ENCODE measurements at regions not wholly inside any gene's neighbourhood (a gene's known extent, or its start where the extent isn't known, plus 50 kb on each side); places are given as distances from the start of the nearest gene placed in this dataset.

DNA sequence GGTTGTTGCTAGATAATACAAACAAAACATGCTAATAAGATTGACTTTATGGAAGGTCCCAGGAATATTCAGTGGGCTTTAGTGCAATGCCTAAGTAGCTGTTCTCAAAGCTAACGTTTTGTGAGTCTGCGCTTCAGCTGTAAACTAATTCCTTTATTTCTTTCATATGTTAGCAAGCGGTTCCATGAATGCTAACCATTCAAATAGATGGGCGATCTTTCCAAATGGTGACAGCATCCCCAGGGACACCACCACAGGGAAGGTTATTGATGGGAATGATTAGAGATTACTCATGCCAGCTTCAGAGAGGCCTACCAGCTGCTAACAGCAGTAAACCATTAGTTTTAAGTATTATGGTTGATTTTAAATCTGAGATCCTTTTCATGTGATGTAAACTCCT is 405.7 kb upstream of the MCTP2 start (continued):
- TF ChIP-seq, protein P1, sequence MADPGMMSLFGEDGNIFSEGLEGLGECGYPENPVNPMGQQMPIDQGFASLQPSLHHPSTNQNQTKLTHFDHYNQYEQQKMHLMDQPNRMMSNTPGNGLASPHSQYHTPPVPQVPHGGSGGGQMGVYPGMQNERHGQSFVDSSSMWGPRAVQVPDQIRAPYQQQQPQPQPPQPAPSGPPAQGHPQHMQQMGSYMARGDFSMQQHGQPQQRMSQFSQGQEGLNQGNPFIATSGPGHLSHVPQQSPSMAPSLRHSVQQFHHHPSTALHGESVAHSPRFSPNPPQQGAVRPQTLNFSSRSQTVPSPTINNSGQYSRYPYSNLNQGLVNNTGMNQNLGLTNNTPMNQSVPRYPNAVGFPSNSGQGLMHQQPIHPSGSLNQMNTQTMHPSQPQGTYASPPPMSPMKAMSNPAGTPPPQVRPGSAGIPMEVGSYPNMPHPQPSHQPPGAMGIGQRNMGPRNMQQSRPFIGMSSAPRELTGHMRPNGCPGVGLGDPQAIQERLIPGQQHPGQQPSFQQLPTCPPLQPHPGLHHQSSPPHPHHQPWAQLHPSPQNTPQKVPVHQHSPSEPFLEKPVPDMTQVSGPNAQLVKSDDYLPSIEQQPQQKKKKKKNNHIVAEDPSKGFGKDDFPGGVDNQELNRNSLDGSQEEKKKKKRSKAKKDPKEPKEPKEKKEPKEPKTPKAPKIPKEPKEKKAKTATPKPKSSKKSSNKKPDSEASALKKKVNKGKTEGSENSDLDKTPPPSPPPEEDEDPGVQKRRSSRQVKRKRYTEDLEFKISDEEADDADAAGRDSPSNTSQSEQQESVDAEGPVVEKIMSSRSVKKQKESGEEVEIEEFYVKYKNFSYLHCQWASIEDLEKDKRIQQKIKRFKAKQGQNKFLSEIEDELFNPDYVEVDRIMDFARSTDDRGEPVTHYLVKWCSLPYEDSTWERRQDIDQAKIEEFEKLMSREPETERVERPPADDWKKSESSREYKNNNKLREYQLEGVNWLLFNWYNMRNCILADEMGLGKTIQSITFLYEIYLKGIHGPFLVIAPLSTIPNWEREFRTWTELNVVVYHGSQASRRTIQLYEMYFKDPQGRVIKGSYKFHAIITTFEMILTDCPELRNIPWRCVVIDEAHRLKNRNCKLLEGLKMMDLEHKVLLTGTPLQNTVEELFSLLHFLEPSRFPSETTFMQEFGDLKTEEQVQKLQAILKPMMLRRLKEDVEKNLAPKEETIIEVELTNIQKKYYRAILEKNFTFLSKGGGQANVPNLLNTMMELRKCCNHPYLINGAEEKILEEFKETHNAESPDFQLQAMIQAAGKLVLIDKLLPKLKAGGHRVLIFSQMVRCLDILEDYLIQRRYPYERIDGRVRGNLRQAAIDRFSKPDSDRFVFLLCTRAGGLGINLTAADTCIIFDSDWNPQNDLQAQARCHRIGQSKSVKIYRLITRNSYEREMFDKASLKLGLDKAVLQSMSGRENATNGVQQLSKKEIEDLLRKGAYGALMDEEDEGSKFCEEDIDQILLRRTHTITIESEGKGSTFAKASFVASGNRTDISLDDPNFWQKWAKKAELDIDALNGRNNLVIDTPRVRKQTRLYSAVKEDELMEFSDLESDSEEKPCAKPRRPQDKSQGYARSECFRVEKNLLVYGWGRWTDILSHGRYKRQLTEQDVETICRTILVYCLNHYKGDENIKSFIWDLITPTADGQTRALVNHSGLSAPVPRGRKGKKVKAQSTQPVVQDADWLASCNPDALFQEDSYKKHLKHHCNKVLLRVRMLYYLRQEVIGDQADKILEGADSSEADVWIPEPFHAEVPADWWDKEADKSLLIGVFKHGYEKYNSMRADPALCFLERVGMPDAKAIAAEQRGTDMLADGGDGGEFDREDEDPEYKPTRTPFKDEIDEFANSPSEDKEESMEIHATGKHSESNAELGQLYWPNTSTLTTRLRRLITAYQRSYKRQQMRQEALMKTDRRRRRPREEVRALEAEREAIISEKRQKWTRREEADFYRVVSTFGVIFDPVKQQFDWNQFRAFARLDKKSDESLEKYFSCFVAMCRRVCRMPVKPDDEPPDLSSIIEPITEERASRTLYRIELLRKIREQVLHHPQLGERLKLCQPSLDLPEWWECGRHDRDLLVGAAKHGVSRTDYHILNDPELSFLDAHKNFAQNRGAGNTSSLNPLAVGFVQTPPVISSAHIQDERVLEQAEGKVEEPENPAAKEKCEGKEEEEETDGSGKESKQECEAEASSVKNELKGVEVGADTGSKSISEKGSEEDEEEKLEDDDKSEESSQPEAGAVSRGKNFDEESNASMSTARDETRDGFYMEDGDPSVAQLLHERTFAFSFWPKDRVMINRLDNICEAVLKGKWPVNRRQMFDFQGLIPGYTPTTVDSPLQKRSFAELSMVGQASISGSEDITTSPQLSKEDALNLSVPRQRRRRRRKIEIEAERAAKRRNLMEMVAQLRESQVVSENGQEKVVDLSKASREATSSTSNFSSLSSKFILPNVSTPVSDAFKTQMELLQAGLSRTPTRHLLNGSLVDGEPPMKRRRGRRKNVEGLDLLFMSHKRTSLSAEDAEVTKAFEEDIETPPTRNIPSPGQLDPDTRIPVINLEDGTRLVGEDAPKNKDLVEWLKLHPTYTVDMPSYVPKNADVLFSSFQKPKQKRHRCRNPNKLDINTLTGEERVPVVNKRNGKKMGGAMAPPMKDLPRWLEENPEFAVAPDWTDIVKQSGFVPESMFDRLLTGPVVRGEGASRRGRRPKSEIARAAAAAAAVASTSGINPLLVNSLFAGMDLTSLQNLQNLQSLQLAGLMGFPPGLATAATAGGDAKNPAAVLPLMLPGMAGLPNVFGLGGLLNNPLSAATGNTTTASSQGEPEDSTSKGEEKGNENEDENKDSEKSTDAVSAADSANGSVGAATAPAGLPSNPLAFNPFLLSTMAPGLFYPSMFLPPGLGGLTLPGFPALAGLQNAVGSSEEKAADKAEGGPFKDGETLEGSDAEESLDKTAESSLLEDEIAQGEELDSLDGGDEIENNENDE (IDR thresholded peaks at IDR 0.05; ENCODE audit: insufficient replicate concordance, low read length), result no peak
- TF ChIP-seq, protein P2, sequence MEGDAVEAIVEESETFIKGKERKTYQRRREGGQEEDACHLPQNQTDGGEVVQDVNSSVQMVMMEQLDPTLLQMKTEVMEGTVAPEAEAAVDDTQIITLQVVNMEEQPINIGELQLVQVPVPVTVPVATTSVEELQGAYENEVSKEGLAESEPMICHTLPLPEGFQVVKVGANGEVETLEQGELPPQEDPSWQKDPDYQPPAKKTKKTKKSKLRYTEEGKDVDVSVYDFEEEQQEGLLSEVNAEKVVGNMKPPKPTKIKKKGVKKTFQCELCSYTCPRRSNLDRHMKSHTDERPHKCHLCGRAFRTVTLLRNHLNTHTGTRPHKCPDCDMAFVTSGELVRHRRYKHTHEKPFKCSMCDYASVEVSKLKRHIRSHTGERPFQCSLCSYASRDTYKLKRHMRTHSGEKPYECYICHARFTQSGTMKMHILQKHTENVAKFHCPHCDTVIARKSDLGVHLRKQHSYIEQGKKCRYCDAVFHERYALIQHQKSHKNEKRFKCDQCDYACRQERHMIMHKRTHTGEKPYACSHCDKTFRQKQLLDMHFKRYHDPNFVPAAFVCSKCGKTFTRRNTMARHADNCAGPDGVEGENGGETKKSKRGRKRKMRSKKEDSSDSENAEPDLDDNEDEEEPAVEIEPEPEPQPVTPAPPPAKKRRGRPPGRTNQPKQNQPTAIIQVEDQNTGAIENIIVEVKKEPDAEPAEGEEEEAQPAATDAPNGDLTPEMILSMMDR (IDR thresholded peaks at IDR 0.05; ENCODE audit: control extremely low read depth in 1 of 3, insufficient read depth in 1 of 3, low read depth in 1 of 3, low read length in 3 of 3), result no peak
- TF ChIP-seq SIRT6 (IDR thresholded peaks at IDR 0.05; ENCODE audit: low read length), result no peak
- no peak for TF ChIP-seq CREB1 (IDR thresholded peaks at IDR 0.05)
- no peak for TF ChIP-seq YY1 (IDR thresholded peaks at IDR 0.05; ENCODE audit: low read depth, low read length)
- no peak for TF ChIP-seq SIN3A (conservative IDR thresholded peaks at IDR 0.05 in 1 of 2, IDR thresholded peaks at IDR 0.05 in 1 of 2; ENCODE audit: low read depth in 1 of 2, low read length in 2 of 2)
- no peak for TF ChIP-seq RBBP5 (IDR thresholded peaks at IDR 0.05; ENCODE audit: borderline replicate concordance, low read depth, low read length)
- TF ChIP-seq RAD21 (IDR thresholded peaks at IDR 0.05 in 1 of 2, conservative IDR thresholded peaks at IDR 0.05 in 1 of 2; ENCODE audit: low read depth in 2 of 2, low read length in 2 of 2), result no peak

Data from H1 (cell line).